ENCODE measurements at regions not wholly inside any gene's neighbourhood (a gene's known extent, or its start where the extent isn't known, plus 50 kb on each side); places are given as distances from the start of the nearest gene placed in this dataset.

DNA sequence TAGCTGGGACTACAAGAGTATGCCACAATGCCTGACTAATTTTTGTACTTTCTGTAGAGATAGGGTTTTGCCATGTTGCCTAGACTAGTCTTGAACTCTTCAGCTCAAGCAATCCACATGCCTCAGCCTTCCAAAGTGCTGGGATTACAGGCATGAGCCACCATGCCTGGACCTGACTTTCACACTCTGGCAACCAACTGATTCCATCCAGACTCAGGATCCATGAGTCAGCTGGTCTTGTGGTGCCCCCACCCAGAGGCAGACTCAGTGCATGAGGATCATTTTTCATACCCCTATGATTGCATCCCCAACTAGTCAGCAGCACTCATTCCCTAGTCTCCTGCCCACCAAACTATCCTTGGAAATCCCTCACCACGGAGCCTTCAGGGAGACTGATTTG, 375.9 kb downstream of the ANXA1 start:
- no peak overlapping the region for H3K4me2 ChIP-seq (ENCODE audit: low read depth, low read length, poor library complexity, severe bottlenecking)
- no peak overlapping the region for H3K9ac ChIP-seq (ENCODE audit: low read depth, low read length, poor library complexity, severe bottlenecking)
- no peaks in the 10 kb centered on the region for H3F3A ChIP-seq (ENCODE audit: low read depth)
- H3K4me3 ChIP-seq (ENCODE audit: low read length, poor library complexity, severe bottlenecking), result no peak overlapping the region
- H3K79me2 ChIP-seq (ENCODE audit: insufficient read depth, low read length), result no peaks in the 10 kb centered on the region
- no peaks in the 10 kb centered on the region for H3K36me3 ChIP-seq (ENCODE audit: insufficient read depth, low read length)
- H2AFZ ChIP-seq (ENCODE audit: low read length), result no peak overlapping the region
- no peak for TF ChIP-seq EZH2phosphoT487 (IDR thresholded peaks at IDR 0.05; ENCODE audit: borderline replicate concordance)
- no peaks in the 10 kb centered on the region for H3K9me2 ChIP-seq (replicated peaks; ENCODE audit: low read depth, low read length)
- H3K27me3 ChIP-seq (ENCODE audit: insufficient read depth, low read length, poor library complexity, severe bottlenecking), result no peaks in the 10 kb centered on the region
- no peaks in the 10 kb centered on the region for H3K9me3 ChIP-seq (ENCODE audit: insufficient read depth, low read depth, low read length)
- H3K4me1 ChIP-seq (ENCODE audit: insufficient read depth, low read length, poor library complexity, severe bottlenecking), result no peaks in the 10 kb centered on the region
- H4K20me1 ChIP-seq (ENCODE audit: insufficient read depth, low read length, poor library complexity, severe bottlenecking), result no peaks in the 10 kb centered on the region

DNA sequence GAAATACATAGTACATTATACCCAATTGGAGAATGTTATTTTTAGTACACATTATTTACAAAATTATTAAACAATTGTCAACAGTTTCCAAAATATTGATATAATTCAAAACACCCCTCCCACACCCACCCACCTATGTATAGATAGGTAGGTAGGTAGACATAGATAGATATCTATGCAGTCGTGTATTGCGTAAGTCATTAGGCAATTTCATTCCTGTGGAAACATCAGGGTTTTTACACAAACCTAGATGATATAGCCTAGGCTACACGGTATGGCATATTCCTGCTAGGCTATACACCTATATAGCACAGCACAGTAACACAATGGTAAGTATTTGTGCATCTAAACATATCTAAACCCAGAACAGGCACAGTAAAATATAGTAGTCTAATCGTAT, 377.3 kb downstream of the ANXA1 start:
- Histone ChIP-seq H3K27me3 (ENCODE audit: insufficient read depth, low read length, poor library complexity, severe bottlenecking) (no peaks in the 10 kb centered on the region), H3F3A (ENCODE audit: low read depth) (no peaks in the 10 kb centered on the region), H3K36me3 (ENCODE audit: insufficient read depth, low read length) (no peaks in the 10 kb centered on the region), H3K4me3 (ENCODE audit: low read length, poor library complexity, severe bottlenecking) (no peak overlapping the region), H3K4me1 (ENCODE audit: insufficient read depth, low read length, poor library complexity, severe bottlenecking) (no peaks in the 10 kb centered on the region), H3K4me2 (ENCODE audit: low read depth, low read length, poor library complexity, severe bottlenecking) (no peak overlapping the region), H3K9me2 (replicated peaks; ENCODE audit: low read depth, low read length) (no peaks in the 10 kb centered on the region), H3K9me3 (ENCODE audit: insufficient read depth, low read depth, low read length) (no peaks in the 10 kb centered on the region), H2AFZ (ENCODE audit: low read length) (no peak overlapping the region), H4K20me1 (ENCODE audit: insufficient read depth, low read length, poor library complexity, severe bottlenecking) (no peaks in the 10 kb centered on the region), H3K9ac (ENCODE audit: low read depth, low read length, poor library complexity, severe bottlenecking) (no peak overlapping the region), H3K79me2 (ENCODE audit: insufficient read depth, low read length) (no peaks in the 10 kb centered on the region)
- TF ChIP-seq EZH2phosphoT487 (IDR thresholded peaks at IDR 0.05; ENCODE audit: borderline replicate concordance), result no peak
- TF ChIP-seq, protein P1, sequence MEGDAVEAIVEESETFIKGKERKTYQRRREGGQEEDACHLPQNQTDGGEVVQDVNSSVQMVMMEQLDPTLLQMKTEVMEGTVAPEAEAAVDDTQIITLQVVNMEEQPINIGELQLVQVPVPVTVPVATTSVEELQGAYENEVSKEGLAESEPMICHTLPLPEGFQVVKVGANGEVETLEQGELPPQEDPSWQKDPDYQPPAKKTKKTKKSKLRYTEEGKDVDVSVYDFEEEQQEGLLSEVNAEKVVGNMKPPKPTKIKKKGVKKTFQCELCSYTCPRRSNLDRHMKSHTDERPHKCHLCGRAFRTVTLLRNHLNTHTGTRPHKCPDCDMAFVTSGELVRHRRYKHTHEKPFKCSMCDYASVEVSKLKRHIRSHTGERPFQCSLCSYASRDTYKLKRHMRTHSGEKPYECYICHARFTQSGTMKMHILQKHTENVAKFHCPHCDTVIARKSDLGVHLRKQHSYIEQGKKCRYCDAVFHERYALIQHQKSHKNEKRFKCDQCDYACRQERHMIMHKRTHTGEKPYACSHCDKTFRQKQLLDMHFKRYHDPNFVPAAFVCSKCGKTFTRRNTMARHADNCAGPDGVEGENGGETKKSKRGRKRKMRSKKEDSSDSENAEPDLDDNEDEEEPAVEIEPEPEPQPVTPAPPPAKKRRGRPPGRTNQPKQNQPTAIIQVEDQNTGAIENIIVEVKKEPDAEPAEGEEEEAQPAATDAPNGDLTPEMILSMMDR (conservative IDR thresholded peaks at IDR 0.05; ENCODE audit: low read length), result no peak

DNA sequence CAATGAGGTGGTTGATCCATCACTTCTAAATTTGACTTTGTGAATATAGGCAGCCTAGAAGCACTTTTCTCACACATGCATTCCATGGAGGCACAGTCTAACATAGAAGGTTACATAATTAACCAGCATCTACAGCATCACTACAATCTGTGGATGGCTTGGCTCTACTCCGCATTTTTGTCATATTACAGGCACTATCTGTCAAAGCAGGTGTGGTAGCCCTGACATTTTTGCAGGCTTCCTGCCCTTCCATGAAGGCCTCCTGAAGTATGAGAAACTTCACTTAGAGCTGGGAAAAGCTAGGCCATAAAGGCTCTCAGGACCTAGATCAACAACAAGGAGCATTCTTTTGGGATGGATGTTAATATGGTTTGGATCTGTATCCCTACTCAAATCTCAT, 378.0 kb downstream of the ANXA1 start:
- Histone ChIP-seq H3K79me2 (ENCODE audit: insufficient read depth, low read length) (no peaks in the 10 kb centered on the region), H3K9me2 (replicated peaks; ENCODE audit: low read depth, low read length) (no peaks in the 10 kb centered on the region), H3K9me3 (ENCODE audit: insufficient read depth, low read depth, low read length) (no peaks in the 10 kb centered on the region), H3K36me3 (ENCODE audit: insufficient read depth, low read length) (no peaks in the 10 kb centered on the region), H3K4me1 (ENCODE audit: insufficient read depth, low read length, poor library complexity, severe bottlenecking) (no peaks in the 10 kb centered on the region), H4K20me1 (ENCODE audit: insufficient read depth, low read length, poor library complexity, severe bottlenecking) (no peaks in the 10 kb centered on the region), H3K9ac (ENCODE audit: low read depth, low read length, poor library complexity, severe bottlenecking) (no peak overlapping the region), H3K4me2 (ENCODE audit: low read depth, low read length, poor library complexity, severe bottlenecking) (no peak overlapping the region), H3K27me3 (ENCODE audit: insufficient read depth, low read length, poor library complexity, severe bottlenecking) (no peaks in the 10 kb centered on the region), H3K4me3 (ENCODE audit: low read length, poor library complexity, severe bottlenecking) (no peak overlapping the region), H2AFZ (ENCODE audit: low read length) (no peak overlapping the region), H3F3A (ENCODE audit: low read depth) (no peaks in the 10 kb centered on the region)
- TF ChIP-seq, protein P1 (conservative IDR thresholded peaks at IDR 0.05; ENCODE audit: low read length), result no peak
- TF ChIP-seq EZH2phosphoT487 (IDR thresholded peaks at IDR 0.05; ENCODE audit: borderline replicate concordance), result no peak

DNA sequence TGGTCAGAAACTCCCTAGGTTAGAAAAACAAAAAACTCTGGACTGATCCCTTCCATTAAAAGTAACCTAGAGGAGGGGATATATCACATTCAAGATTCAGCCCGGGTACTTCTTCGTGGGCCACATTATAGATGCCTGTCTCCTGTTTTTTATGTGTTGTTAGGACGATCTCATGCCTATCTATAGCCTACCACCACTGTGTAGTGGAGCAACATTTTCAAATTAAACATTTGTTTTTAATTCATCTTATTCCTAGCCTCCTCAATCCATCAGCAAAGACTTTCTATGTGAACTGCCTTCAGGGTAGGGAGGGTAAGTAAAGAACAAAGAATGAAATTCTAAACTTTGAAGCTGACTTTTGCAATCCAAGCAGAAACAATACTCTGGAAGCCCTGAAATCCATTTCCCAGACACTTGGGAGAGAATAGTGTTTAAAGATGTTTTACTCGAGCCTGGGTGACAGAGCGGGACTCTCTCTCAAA, 379.4 kb downstream of the ANXA1 start:
- Histone ChIP-seq H3K4me1 (ENCODE audit: insufficient read depth, low read length, poor library complexity, severe bottlenecking) (no peaks in the 10 kb centered on the region), H3K9me3 (ENCODE audit: insufficient read depth, low read depth, low read length) (no peaks in the 10 kb centered on the region), H2AFZ (ENCODE audit: low read length) (no peak overlapping the region), H3K9ac (ENCODE audit: low read depth, low read length, poor library complexity, severe bottlenecking) (no peak overlapping the region), H3K79me2 (ENCODE audit: insufficient read depth, low read length) (no peaks in the 10 kb centered on the region), H3F3A (ENCODE audit: low read depth) (no peaks in the 10 kb centered on the region), H3K36me3 (ENCODE audit: insufficient read depth, low read length) (no peaks in the 10 kb centered on the region), H3K4me3 (ENCODE audit: low read length, poor library complexity, severe bottlenecking) (no peak overlapping the region), H3K4me2 (ENCODE audit: low read depth, low read length, poor library complexity, severe bottlenecking) (no peak overlapping the region), H3K9me2 (replicated peaks; ENCODE audit: low read depth, low read length) (no peaks in the 10 kb centered on the region), H4K20me1 (ENCODE audit: insufficient read depth, low read length, poor library complexity, severe bottlenecking) (no peaks in the 10 kb centered on the region), H3K27me3 (ENCODE audit: insufficient read depth, low read length, poor library complexity, severe bottlenecking) (no peaks in the 10 kb centered on the region)
- no peak for TF ChIP-seq EZH2phosphoT487 (IDR thresholded peaks at IDR 0.05; ENCODE audit: borderline replicate concordance)
- TF ChIP-seq, protein P1 (conservative IDR thresholded peaks at IDR 0.05; ENCODE audit: low read length), result no peak

Measured in Loucy (cell line).